PFSK-1 (cell line): ENCODE measurements at regions not wholly inside any gene's neighbourhood (a gene's known extent, or its start where the extent isn't known, plus 50 kb on each side); places are given as distances from the start of the nearest gene placed in this dataset.

Experiments used
- FOXP2 ChIP-seq: optimal IDR thresholded peaks from 2 replicates; pipeline ENCODE3; 2011; ENCODE audit warnings: borderline replicate concordance, control low read depth, inconsistent platforms; ENCODE audit not compliant: insufficient read depth; ENCODE audit errors: extremely low read length, extremely low read depth
- POLR2AphosphoS5 ChIP-seq: IDR thresholded peaks from 2 replicates; pipeline ENCODE4 v1.6.1; 2012; ENCODE audit warnings: low read depth, mild to moderate bottlenecking, control low read depth, low read length, moderate library complexity
- REST ChIP-seq, 2 experiments: IDR thresholded peaks; 2 replicates each; pipeline versions ENCODE4 v1.6.1 to v1.8.0; 2011 to 2012; ENCODE audit warnings: low read depth in 2 of 2, low read length in 2 of 2, control low read depth in 1 of 2, inconsistent platforms in 1 of 2, mild to moderate bottlenecking in 1 of 2, moderate library complexity in 1 of 2; ENCODE audit not compliant: insufficient read depth in 1 of 2
- SIN3A ChIP-seq: IDR thresholded peaks from 2 replicates; pipeline ENCODE4 v1.6.1; 2012; ENCODE audit warnings: mild to moderate bottlenecking, low read length, moderate library complexity, borderline replicate concordance; ENCODE audit not compliant: insufficient read depth
- TAF1 ChIP-seq: IDR thresholded peaks from 2 replicates; pipeline ENCODE4 v1.6.1; 2012; ENCODE audit warnings: low read length, control low read depth, borderline replicate concordance; ENCODE audit not compliant: insufficient read depth

DNA sequence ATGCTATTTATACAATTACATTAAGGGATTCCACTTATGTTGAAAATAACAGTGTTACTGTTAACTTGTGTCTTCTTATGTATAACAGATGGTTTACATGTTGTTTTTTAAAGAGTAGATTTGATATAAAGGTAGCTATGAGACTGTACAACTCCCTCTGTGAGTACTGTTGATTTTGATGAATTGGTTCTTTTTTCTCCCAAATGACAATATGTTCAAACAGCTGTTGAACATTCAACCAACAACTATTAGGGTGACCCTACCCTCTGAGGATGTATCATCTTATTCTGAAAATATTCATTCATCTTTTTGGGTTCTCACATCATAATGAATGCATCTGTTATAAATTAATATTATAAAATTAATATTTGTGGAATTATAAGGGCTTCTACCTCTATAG, 456.9 kb upstream of the MGAT4C start:
- TF ChIP-seq POLR2AphosphoS5 (no peak), TAF1 (no peak), FOXP2 (no peak), SIN3A (no peak), REST (IDR thresholded peaks at IDR 0.05; ENCODE audit: insufficient read depth in 1 of 2, low read depth in 2 of 2, low read length in 2 of 2) (no peak)

DNA sequence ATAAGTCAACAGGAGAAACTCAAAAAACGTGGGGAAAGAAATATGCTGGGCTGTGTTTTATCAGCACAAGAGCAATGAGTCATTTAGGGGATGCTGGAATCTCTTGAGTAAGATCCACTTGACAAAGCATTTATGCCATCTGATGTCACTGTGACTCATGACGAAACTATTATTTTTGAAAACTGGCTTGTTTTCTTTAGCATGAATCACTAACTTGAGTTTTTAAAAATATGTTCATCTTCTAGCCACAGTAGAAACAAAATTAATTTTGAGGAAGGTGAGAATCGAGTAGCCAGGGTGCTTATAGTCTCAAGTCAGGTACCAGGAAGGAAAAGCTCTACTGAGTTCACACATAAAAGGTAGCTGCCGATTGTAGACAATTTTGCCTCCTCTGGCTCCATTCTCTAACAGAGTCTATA, 456.2 kb upstream of the MGAT4C start:
- no peak for TF ChIP-seq REST (IDR thresholded peaks at IDR 0.05; ENCODE audit: insufficient read depth in 1 of 2, low read depth in 2 of 2, low read length in 2 of 2)
- no peak for TF ChIP-seq TAF1
- no peak for TF ChIP-seq POLR2AphosphoS5
- no peak for TF ChIP-seq FOXP2
- TF ChIP-seq SIN3A = no peak

GRCh38 chr12:86711731-86712130, 455.5 kb upstream of the MGAT4C start:
- TF ChIP-seq SIN3A (no peak), POLR2AphosphoS5 (no peak), TAF1 (no peak), FOXP2 (no peak), REST (IDR thresholded peaks at IDR 0.05; ENCODE audit: insufficient read depth in 1 of 2, low read depth in 2 of 2, low read length in 2 of 2) (no peak)

- no peak for TF ChIP-seq POLR2AphosphoS5
- TF ChIP-seq REST (IDR thresholded peaks at IDR 0.05; ENCODE audit: insufficient read depth in 1 of 2, low read depth in 2 of 2, low read length in 2 of 2) = no peak
- TF ChIP-seq SIN3A = no peak
Measured at GRCh38 chr12:86710109-86710508, 453.9 kb upstream of the MGAT4C start.

DNA sequence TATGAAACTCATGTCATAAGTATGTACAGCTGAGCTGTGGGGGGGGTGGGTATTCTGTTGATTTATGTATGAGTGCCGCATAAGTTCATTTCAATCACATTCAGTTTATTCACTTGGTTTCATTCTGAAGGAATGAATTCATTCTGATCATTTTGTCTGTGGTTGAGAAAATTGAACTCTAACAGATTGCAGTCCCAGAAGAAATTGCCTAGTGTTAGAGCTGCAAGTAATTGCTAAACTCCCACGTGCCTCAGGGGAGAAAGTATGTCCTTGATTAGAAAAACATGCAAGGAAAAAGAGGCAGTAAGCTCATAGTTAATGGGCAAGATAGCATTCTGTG, 442.4 kb upstream of the MGAT4C start:
- no peak for TF ChIP-seq FOXP2
- no peak for TF ChIP-seq POLR2AphosphoS5
- no peak for TF ChIP-seq REST (IDR thresholded peaks at IDR 0.05; ENCODE audit: insufficient read depth in 1 of 2, low read depth in 2 of 2, low read length in 2 of 2)
- no peak for TF ChIP-seq TAF1
- TF ChIP-seq SIN3A = no peak
